ENCODE measurements at regions not wholly inside any gene's neighbourhood (a gene's known extent, or its start where the extent isn't known, plus 50 kb on each side); places are given as distances from the start of the nearest gene placed in this dataset.

DNA sequence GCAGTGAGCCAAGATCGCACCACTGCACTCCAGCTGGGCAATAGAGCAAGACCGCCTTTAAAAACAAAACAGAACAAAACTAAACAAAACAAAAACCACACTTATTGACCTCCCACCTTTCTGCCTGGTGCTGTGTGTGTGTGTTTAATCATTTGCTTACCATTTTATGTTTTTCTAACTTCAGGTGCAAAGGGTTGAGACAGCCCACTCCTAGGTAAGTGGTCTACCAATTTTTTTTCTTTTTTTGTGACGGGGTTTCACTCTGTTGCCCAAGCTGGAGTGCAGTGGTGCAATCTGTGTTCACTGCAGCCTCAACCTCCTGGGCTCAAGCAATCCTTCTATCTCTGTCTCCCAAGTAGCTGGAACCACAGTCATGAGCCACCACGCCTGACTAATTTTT lies 65.8 kb downstream of the SALL1 start:
- no peak for DNase-seq (ENCODE audit: low read depth, low spot score)

DNA sequence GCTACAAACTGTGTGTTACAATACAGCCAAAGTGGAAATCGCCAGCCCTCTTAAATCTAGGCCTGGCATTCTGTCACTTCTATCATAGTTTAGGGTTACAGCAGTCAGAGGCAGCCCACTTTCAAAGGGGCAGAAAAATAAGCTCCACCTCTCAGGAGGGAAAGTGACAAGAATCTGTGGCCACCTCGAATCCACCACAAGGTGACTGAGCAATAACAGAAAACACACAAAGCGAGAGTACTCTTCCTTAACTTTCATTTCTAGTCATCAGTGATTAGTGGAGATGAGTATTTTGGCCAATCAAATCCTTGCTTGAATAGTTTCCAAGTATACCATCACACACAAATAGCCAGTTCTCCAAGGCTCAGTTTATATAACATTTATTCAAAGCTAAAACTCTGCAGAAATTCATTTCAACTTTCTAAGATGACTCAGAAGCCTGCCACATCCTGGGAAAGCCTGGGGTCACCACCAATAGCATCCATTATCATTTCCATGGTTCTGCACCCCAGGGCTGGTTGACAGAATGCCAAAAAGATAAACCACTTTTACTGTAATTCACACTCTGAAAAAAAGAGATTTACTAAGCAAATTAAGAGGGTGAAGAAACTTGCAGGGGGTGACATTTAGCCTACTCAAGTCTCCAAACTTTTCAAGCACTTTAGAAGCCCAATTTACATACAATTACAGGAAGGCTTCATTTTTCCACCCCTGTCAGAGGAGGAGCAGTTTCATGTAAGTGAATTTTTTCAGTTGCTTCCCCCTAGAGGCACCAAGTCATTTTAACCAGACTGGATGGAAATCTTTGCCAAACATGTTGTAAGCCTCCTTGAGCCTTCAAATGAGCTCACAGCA lies 66.8 kb downstream of the SALL1 start:
- DNase-seq (ENCODE audit: low read depth, low spot score): no peak

DNA sequence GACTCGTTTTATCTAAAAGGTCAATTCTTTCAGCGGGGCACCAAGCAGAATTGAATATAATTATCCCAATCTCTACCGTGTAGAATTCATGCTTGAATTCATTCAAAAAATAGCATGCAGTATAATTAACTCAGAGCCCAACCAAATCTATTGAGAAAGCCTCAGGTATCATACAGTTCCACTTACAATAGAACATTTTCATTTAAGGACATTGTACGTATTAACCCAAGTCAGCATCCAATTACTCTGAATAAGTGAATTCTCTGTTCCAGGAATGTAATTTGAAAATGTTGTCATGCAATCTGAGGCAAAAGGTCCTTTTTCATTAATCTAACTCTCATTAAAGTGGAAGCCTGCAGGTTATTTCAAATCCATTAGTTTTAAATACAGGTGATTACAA lies 78.5 kb downstream of the SALL1 start:
- DNase-seq (ENCODE audit: low read depth, low spot score): no peak

DNA sequence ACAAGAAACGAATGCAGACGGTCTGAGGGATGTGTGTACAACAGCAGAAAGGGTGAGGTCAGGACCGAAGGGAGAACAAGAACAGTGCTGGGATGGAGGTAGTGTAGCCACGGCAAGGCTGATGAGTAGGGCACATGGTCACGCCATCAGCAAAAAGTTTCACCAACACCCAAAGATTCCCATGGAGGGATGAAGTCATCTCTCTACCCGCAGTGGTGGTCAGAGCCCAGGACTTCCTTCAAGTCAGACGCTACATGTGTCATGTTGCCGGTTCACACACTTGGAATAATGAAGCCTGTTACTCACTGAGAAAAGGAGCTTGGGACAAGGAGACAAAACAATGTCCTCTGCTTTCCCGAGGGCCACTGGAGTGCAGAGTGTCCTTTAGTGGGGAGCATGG lies 79.7 kb downstream of the SALL1 start:
- DNase-seq (ENCODE audit: low read depth, low spot score): no peak

DNA sequence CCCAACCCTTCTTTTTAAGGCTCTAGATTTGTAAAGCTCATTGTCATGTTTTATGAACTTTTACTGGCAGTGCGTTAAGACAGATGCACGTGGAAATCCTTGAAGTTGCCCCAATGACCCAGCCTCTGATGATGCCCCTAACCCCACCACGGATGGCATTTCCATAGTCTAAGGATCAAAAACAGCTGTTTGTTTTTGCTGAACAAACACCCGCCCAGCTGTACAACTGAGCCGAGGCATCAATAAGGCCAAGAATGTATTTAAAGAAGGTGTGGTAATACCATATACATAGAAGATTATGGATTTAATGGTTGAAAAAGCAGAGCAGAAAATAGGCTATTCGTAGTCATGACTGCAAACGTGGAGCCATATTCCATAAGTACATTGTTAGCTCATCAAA lies 83.7 kb downstream of the SALL1 start:
- no peak for DNase-seq (ENCODE audit: low read depth, low spot score)

DNA sequence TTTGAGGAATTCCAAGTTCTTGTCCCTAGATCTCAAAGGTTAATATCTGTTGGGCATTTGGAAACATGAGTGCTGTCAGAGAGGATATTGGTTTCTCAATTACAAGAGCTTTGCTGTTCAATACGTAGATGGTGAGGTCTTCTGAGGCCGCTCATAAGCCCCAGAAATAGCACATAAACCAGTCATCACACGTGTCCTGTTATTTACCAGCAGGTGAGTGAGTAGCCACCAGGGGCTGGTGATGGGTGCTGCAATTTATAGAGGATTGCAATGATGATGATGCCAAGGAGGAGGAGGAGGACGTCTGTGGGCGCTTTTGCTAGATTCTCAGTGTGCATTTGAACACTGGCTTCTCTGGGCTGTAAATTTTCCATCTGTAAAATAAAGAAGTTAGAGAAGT lies 89.0 kb downstream of the SALL1 start:
- no peak for DNase-seq (ENCODE audit: low read depth, low spot score)

DNA sequence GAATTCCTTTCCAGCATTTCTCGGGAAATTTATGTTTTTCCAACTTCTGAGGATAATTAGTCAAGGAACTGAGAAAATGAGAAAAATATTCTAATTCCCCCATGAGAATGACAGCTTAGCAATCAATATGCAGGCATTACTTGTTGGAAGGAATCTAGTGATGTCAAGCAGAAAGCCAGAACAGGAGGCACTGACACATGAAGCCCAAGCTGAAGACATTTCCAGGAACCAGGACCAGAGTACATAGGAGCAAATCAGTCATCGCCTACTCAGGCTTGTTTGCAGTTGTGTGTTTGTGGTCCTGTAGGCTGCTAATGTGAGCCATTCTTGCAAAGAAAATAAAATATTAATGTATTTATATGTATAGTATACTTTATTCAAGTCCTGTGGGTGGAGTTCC lies 89.7 kb downstream of the SALL1 start:
- DNase-seq (ENCODE audit: low read depth, low spot score): no peak

DNA sequence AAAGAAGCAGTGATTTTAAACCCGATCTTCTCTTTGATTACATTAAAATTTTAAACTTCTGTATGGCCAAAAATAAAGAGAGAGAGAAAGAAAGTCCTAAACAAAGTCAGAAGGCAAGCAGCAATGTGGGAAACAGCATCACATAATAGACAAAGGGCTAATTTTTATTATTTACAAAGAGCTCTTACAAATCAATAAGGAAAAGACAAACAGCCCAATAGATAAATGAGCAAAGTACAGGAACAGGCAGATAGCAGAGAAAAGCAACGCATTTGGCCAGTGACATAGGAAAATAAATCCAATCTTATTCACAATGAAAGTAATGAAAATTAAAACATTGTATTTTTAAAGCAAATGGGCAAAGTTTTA lies 93.1 kb downstream of the SALL1 start:
- no peak for DNase-seq (ENCODE audit: low read depth, low spot score)

DNA sequence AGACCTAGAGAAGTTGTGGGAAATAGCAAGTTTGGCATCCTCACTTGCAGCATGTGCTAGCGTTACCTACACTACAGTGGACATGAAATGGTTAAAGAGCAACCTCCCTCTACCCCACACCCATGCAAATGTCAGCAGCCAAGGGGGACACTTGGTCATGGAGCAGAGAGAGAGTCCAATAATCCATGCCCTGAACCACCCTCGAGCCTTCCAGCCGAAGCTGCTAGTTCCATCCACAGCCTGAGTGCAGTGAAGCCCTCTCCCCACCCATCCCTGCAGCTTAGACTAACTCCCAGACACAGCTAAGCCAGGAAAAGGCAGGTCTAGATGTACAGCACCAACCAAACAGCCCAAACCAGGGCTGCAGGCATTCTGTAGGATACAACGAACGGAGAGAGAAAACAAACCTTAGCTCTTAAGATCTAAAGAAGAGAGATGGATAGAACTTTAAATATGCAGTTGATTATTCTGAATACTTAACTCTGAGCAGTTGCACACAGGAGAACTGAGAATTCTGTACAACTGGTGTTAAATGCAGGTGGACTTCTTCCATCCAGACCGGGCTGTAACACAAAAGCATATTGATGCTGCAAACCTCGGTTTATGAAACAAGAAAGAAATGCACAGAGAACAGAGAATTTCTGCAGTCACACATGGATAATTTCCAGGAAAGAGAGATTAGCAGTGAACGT lies 93.8 kb downstream of the SALL1 start:
- DNase-seq (ENCODE audit: low read depth, low spot score): no peak

DNA sequence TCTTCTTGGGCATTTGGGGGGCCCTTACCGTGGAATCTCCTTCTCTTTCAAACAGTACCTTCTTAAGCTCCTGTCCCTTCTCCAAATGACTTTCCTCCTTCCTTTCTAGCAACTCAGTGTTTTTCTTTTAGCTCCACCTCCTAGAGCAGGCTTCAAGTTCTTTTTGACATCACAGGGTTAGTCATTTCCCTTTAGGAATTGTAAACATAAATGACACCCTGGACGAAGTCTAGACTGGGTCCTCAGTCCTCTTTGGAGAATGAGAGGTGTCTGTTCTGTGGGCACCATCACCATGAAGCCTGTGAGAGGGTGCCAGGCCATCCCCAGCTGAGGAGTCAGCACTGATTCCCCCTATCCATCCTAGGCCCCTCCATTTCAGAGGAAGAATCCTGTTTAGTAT lies 94.7 kb downstream of the SALL1 start:
- no peak for DNase-seq (ENCODE audit: low read depth, low spot score)

DNA sequence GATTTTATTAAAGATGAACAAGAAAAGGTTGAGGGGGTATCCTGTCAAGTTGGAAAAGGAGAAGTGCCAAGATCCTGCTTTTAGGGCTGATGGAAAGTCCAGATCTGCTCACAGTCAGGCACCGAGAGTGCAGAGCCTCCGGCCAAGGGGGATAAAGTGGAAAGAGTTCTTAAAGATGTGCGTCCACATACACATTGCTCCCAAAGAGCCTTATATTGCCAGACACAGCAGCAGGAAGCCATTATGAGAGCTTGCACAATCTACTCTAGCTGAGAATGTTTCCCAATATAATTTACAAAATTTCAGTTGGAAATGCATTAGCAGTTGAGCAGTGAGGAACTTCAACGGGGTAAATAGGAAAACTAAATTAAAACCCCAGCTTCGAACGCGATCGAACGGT lies 95.6 kb downstream of the SALL1 start:
- DNase-seq (ENCODE audit: low read depth, low spot score): no peak

DNA sequence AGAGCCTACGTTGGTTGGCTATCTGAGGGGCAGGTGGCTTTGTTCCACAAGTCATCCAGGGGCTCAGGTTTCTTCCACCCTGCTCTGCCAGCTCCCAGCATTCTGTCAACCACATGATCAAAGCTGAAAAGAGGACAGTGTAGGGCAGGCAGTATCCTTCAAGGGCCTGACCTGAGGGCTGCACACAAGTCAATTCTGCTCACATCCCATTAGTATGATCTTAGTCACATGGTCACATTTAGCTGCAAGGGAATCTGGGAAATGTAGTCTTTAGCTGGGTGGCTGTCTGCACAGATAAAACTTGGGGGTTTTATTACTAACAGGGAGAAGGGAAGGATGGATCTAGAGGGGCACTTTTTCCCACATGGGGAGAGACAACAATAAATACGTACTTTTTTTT lies 97.3 kb downstream of the SALL1 start:
- DNase-seq (ENCODE audit: low read depth, low spot score): no peak

DNA sequence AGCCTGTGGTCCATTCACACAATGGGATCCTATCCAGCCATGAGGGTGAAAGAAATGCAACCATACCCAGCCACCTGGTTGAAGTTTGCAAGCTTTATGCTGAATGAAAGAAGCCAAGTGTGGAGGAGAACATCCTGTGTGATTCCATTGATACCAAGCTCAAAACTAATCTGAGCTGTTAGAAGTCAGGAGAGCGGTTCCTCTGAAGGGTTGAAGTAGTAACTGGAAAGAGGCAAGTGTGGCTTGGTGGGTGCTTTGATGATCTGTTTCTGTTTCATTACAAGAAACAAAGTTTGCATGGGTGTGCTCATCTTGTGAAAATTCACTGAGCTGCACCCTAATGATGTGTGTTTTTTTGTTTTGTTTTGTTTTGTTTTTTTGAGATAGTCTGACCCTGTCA lies 99.4 kb downstream of the SALL1 start:
- no peak for DNase-seq (ENCODE audit: low read depth, low spot score)

DNA sequence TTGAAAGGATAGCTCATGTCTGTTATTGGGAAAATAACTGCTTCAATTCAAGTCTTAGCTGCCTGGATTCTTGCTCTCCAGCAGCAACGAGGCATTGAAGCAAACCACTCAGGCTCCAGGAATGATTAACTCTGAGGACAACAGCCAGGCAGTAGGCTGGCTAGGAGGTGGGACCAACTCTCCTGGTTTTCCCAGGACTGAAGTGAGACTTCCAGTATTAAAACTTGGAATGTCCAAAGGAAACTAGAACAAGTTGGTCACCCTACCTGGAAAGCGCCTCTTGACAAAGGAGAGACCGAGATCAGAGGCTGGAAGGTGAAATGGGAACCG lies 100.7 kb downstream of the SALL1 start:
- no peak for DNase-seq (ENCODE audit: low read depth, low spot score)

DNA sequence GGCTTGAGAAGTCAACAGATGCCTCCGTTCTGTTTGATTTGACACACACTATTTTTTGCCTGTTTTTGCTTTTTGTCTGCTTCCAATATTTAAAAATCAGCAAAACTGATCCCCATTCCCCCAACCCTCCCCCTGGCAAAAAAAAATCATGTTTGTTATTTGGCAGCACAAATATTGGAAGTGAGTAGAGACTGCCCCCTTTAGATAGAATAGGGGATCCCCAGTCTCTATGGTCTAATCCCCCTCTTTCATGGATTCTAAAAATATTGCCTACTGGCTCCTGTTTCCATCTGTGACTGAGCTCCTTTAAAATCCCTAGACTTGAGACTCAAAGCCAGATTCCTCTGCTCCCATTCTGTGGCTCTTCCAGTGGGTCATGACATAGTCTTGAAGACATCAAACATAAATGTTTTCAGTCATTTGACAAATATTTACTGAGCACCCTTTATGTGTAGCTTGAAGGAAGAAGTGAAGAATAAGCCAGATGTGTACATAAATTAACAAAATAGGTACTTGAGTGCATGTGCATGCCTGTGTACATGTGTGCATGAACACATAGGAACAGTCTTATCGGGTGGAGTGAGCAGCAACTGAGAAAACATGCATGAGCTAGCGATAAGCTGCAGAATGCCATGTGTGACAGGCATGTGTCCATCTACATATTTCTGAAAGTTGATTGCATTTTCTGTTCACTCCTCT lies 101.2 kb downstream of the SALL1 start:
- DNase-seq (ENCODE audit: low read depth, low spot score): no peak

DNA sequence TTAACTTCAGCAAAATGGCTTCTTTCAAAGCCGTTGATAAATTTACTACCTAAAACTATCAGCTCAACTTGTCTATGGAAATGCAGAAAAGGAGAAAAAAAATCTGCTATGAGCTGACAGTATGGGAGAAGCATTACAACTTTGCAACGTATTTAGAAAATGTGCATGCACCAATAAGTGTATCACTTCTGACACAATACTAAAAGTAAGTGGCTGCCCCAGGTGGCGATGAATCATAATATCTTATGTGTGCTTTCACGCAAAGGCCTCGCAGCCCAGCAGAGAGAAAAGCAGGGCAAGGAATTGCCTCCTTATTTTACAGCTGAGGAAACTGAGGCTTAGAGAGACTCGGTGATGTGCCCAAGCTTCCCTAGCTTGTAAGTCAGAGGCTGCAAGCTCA lies 101.8 kb downstream of the SALL1 start:
- no peak for DNase-seq (ENCODE audit: low read depth, low spot score)

DNA sequence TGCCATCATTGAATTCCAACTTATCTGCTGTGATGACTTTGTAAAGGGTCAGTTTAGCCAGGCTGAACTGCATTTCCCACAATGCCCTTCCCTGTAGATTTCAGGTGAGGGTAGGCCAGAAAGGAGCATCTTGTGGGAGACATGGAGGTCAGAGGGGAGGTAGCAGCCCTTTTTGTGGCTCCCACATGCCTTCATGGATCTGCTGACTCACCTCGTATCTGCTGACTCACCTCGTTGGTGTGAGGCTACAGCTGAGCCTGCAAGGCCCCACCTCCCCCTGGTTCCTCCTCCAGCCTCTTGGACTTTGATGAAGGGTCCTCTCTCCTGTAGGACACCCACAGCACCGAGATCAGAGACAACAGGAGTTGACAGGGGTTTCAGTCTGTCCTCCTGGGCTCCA lies 102.5 kb downstream of the SALL1 start:
- DNase-seq (ENCODE audit: low read depth, low spot score): no peak

DNA sequence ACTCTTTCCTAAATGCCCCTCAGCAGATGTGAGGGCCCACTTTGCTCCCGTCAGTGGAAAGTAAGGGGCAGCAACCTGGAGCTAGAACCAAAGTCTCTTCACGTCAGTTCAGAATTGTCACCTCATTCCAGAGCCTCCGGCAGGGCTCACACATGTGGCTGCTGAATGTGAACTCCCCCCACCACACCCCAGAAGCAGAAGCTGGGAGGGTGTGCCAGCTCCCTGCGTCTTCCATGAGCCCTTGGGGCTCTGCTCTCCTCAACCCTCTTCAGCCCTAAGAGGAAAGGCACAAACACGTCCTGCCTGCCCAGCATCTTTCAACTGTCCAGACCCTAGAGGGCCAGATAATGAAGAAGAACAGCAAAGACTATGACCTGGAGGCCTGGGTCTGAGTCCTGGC lies 105.3 kb downstream of the SALL1 start:
- no peak for DNase-seq (ENCODE audit: low read depth, low spot score)

DNA sequence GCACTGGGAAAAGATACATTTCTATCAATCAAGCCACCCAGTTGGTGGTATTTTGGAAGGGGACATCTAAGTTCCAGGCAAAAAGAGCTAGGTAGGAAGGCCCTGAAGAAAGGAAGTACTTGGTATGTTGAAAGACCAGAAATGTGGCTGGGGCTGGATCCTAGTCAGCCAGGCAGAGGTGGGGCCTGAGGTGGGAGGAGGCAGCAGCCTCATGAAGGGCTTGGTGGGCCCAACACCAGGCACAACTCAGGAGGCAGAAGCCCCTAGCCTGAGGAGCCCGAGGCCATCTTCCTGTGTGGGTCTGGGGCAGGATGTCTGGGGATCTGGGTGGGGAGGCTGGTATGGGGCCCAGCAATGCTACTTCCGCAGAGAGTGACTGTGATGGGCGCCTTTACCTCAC lies 105.9 kb downstream of the SALL1 start:
- DNase-seq (ENCODE audit: low read depth, low spot score): peak; percentile 50

DNA sequence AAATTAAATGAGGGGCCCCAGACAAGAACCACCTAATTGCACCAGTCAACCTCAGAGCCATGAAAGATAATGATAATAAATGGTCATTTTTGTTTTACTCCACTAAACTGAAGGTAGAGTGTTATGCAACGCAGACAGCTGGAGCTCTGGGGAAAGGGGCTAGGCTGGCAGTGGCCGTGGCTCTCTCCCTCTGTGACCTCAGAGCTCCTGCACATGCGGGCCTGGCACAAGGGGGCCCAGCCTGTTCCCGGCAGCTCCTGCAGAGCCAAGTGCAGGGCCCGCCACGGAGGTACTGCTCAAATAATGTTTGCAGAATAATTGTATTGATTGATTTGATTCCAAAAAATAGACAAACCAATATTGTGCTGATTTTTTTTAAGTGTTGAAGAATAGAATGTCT lies 109.5 kb downstream of the SALL1 start:
- no peak for DNase-seq (ENCODE audit: low read depth, low spot score)

DNA sequence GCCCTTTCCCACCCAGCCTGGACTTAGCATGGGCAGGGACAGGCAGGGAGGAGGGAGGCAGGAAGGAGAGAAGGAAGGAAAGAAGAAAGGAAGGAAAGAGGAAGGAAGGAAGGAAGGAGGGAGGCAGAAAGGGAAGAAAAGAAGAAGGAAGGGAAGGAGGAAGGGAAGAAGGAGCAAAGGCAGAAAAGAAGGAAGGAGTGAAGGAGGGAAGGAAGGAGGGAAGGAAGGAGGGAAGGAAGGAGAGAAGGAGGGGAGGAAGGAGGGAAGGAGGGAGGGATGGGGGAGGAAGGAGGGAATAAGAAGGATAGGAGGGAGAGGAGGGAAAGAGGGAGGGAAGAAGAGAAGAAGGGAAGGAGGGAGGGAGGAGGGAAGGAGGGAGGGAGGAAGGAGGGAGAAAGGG lies 110.4 kb downstream of the SALL1 start:
- DNase-seq (ENCODE audit: low read depth, low spot score): no peak

DNA sequence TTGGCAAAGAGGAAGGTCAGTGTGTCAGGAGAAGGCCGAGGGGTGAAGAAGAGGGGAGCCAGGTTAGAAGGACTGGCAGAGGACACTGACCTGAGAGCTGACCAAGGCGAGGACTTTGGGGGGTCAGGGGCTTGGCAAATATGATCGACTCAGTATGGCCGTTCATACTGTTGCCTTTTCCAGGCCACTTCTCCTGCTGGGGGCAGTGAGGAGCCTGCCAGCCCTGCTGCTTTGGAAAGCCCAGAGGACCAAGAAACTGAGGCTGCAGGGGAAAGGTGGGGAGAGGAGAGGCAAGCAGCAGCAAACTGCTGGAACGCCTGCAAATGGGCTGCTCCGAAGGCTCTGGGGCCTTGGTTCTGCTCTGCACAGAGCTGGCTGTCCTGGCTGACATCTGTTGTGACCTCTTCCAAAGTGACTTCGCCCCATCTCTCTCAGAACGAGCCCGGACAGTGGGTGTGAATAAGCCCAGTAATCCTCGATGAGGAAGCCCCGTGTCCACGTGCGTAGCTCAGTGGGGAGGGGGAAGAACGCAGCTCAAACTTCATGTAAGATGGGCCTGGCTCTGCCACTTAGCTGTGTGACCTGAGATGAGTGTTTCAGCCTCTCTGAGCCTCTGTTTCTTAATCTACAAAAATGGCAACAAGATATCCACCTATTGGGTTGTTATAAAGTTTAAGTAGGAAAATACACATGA lies 111.3 kb downstream of the SALL1 start:
- DNase-seq (ENCODE audit: low read depth, low spot score): no peak
